ENCODE measurements at regions not wholly inside any gene's neighbourhood (a gene's known extent, or its start where the extent isn't known, plus 50 kb on each side); places are given as distances from the start of the nearest gene placed in this dataset.

- TF ChIP-seq CTCF (conservative IDR thresholded peaks at IDR 0.05; ENCODE audit: low read length) (no peak), EZH2phosphoT487 (IDR thresholded peaks at IDR 0.05; ENCODE audit: borderline replicate concordance) (no peak)
Observed at GRCh38 chr2:204313256-204313655, 232.0 kb upstream of the PARD3B start.
